ENCODE measurements at regions not wholly inside any gene's neighbourhood (a gene's known extent, or its start where the extent isn't known, plus 50 kb on each side); places are given as distances from the start of the nearest gene placed in this dataset.

DNA sequence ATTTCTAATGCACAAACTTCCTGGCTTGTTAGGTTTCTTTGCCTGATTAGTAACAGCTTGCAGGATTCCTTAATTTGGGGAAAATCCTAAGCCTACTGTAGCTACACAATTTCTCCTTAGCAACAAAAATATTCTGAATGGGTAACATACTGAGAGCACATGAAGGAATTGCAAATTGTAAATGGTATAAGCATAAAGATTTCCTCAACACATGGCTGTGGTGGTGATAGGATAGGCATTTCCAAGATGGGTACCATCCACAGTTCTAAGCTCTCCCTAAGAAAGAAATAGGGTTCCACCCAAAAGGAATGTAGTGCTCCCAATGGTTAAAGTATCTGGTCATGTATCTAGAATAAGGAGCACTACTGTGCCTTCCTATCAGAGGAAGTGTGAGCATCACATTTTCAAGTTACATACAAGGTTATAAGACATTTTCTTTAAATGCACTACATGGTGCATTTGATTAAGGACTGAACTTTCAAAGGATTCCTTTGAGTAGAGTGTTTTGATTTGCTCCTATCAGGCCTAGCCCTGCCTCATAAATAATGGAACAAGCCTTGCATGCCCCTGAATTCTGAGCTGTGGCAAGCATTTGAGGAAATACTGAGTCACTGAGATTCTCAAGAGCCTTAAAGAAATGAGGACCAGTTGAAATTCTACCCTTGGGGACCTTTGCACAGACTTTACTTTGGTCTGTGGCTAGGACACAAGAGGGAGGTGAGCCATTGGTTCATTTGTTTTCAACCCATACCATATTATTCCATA is 286.4 kb downstream of the PTBP2 start:
- no peak for ATAC-seq
- ChIA-PET CTCF (no interaction called here), POLR2A (no interaction called here)
- TF ChIP-seq, protein P1, sequence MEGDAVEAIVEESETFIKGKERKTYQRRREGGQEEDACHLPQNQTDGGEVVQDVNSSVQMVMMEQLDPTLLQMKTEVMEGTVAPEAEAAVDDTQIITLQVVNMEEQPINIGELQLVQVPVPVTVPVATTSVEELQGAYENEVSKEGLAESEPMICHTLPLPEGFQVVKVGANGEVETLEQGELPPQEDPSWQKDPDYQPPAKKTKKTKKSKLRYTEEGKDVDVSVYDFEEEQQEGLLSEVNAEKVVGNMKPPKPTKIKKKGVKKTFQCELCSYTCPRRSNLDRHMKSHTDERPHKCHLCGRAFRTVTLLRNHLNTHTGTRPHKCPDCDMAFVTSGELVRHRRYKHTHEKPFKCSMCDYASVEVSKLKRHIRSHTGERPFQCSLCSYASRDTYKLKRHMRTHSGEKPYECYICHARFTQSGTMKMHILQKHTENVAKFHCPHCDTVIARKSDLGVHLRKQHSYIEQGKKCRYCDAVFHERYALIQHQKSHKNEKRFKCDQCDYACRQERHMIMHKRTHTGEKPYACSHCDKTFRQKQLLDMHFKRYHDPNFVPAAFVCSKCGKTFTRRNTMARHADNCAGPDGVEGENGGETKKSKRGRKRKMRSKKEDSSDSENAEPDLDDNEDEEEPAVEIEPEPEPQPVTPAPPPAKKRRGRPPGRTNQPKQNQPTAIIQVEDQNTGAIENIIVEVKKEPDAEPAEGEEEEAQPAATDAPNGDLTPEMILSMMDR (IDR thresholded peaks at IDR 0.05) = no peak
- Mint-ChIP-seq H3K4me3 (no peak overlapping the region), H3K36me3 (ENCODE audit: low read depth) (no peaks in the 10 kb centered on the region), H3K27me3 (peaks cover 3% of the 10 kb centered on the region), H3K9me3 (no peaks in the 10 kb centered on the region), H3K4me1 (ENCODE audit: low read depth) (no peaks in the 10 kb centered on the region), H3K27ac (no peak overlapping the region)
- DNase-seq = no peak
- intact Hi-C loops (cut with micrococcal nuclease) = no loop called here

DNA sequence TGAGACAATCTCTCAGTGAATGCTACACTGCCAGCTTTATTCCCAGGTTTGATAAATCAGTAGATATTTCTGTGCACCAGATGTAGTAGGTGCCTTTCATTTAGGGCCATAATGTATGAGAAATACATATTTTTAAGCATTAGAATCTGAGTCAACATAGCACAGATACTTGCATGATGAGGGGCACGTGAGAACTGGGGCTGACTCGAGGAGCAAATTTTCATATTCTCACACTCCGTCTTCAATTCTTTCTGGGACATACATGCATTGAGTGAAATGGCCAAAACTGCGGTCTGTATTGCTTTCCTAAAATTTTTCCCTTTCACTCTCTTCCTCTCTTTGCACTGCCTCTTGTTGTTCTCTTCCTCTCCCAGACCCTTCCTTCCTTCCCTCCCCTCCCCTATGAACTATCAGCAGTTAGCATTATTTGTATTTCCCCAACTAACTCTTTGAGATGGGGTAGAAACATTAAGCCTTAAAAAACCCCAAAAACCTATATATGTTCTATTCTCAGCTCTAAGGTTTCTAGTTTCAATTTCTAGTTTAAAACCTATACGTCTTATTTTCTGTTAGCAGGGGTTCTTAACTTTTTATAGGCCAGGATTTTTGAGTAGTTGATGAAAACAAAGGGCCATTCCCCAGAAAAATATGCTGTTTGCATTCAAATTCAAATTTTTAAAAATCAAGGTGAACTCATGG is 289.1 kb downstream of the PTBP2 start:
- intact Hi-C loops (cut with micrococcal nuclease) = no loop called here
- H3K27ac Mint-ChIP-seq = no peak overlapping the region
- DNase-seq (no peak), ATAC-seq (no peak)
- TF ChIP-seq, protein P1 (IDR thresholded peaks at IDR 0.05) = no peak
- no peaks in the 10 kb centered on the region for H3K9me3 Mint-ChIP-seq
- peaks cover 3% of the 10 kb centered on the region for H3K27me3 Mint-ChIP-seq
- CTCF ChIA-PET = no interaction called here
- POLR2A ChIA-PET = interaction anchor here (0.5 to 0.6 kb wide), 2 partner anchors 176 to 1063 kb away, joined by 3 read pairs; no protein-coding TSS in a partner anchor
- H3K4me1 Mint-ChIP-seq (ENCODE audit: low read depth) = no peaks in the 10 kb centered on the region
- no peak overlapping the region for H3K4me3 Mint-ChIP-seq
- H3K36me3 Mint-ChIP-seq (ENCODE audit: low read depth) = no peaks in the 10 kb centered on the region

DNA sequence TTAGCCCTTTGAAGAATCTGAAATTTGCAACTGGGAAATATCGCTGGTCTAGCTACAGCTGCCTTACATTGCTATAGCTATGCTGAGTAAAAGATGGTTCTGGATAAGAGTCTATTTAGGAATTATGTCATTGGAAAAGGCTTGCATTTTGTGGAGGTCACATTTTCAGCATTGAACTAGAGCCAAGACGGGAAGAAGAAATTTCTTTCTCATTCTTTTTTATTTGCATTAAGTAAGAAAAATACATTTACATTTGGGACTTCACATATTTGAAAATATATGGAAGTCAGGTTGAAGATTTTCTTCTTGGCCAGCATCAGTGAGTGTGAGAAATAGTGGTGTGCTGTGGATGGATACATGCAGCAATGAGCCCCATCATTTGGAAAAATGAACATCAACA is 291.6 kb downstream of the PTBP2 start:
- Mint-ChIP-seq H3K27me3 (peaks cover 2% of the 10 kb centered on the region), H3K9me3 (no peaks in the 10 kb centered on the region), H3K36me3 (ENCODE audit: low read depth) (no peaks in the 10 kb centered on the region), H3K27ac (no peak overlapping the region), H3K4me3 (no peak overlapping the region), H3K4me1 (ENCODE audit: low read depth) (no peaks in the 10 kb centered on the region)
- ATAC-seq = no peak
- ChIA-PET CTCF (no interaction called here), POLR2A (no interaction called here)
- TF ChIP-seq, protein P1 (IDR thresholded peaks at IDR 0.05) = no peak
- no peak for DNase-seq
- intact Hi-C loops (cut with micrococcal nuclease) = no loop called here

DNA sequence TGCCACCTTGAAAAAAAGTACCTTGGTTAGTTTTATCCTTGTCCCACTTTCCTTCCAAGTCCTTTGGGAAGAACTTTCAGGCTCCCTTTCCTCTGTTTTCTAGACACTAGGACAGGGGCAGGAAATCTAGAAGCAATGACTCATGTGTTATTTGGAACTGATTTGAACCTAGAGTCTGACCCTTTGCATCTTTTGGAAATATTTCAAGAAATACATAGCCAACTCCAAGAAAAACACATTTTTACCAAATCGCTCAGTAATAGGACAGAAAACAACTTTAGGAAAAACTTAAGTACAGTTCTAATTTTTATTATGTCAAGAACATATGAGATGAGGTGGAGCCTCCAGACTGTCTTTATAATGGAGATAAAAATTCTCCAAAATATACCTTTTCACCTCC is 292.4 kb downstream of the PTBP2 start:
- ChIA-PET POLR2A (no interaction called here), CTCF (no interaction called here)
- Mint-ChIP-seq H3K4me1 (ENCODE audit: low read depth) (no peaks in the 10 kb centered on the region), H3K4me3 (no peak overlapping the region), H3K27me3 (peaks cover 5% of the 10 kb centered on the region), H3K9me3 (no peaks in the 10 kb centered on the region), H3K36me3 (ENCODE audit: low read depth) (no peaks in the 10 kb centered on the region), H3K27ac (no peak overlapping the region)
- ATAC-seq = no peak
- TF ChIP-seq, protein P1 (IDR thresholded peaks at IDR 0.05) = no peak
- intact Hi-C loops (cut with micrococcal nuclease) = no loop called here
- no peak for DNase-seq

DNA sequence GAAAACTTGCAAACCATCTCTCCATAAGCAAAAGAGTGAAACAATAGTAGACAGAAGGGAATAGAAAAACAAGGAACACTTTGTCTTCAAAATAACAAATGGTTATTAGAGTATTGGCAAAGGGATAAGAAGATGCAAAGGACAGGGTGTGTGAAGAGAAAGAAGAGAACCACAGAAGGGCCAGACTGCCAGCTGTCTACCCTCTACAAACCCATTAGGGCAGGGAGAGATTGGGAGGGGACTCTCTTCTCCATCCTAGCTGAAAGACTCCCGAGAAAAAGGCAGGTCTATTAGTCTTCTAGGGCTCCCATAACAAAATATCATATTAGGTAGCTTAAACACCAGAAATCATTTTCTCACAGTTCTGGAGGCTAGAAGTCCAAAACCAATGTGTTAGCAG is 292.8 kb downstream of the PTBP2 start:
- no peaks in the 10 kb centered on the region for H3K9me3 Mint-ChIP-seq
- H3K4me1 Mint-ChIP-seq (ENCODE audit: low read depth) = no peaks in the 10 kb centered on the region
- TF ChIP-seq, protein P1 (IDR thresholded peaks at IDR 0.05) = no peak
- POLR2A ChIA-PET = no interaction called here
- H3K36me3 Mint-ChIP-seq (ENCODE audit: low read depth) = no peaks in the 10 kb centered on the region
- no peak overlapping the region for H3K4me3 Mint-ChIP-seq
- no peak for DNase-seq
- H3K27ac Mint-ChIP-seq = no peak overlapping the region
- H3K27me3 Mint-ChIP-seq = peaks cover 5% of the 10 kb centered on the region
- CTCF ChIA-PET = no interaction called here
- intact Hi-C loops (cut with micrococcal nuclease) = no loop called here
- ATAC-seq = no peak

All from activated CD8-positive, alpha-beta T cell treated with anti-CD3 and anti-CD28 coated beads for 36 hours (primary cell).